ENCODE measurements at regions not wholly inside any gene's neighbourhood (a gene's known extent, or its start where the extent isn't known, plus 50 kb on each side); places are given as distances from the start of the nearest gene placed in this dataset.
"Not testable (repeated sequence)": the region's sequence is repeated elsewhere in the genome, so short reads cannot be mapped to it uniquely, and the experiment has no call there.

- TF ChIP-seq CTCF (IDR thresholded peaks at IDR 0.05; ENCODE audit: borderline replicate concordance, extremely low read depth, low read length, poor library complexity, severe bottlenecking); EZH2 (IDR thresholded peaks at IDR 0.05; ENCODE audit: borderline replicate concordance, low read depth, low read length, severe bottlenecking): not testable (repeated sequence)
Observed at GRCh38 chr3:198149904-198150303, 189.9 kb downstream of the LMLN start.

All from DND-41 (cell line).